ENCODE measurements at regions not wholly inside any gene's neighbourhood (a gene's known extent, or its start where the extent isn't known, plus 50 kb on each side); places are given as distances from the start of the nearest gene placed in this dataset.

GRCh38 chrX:110569506-110569905 is 210.9 kb downstream of the RTL9 start:
- TF ChIP-seq CTCF (conservative IDR thresholded peaks at IDR 0.05), result no peak
- H3K4me1 ChIP-seq (ENCODE audit: insufficient read depth, low read length), result no peaks in the 10 kb centered on the region
- 0 out of 7 replicates have a peak, but pooled peaks cover 0 to 4% (median 0%) of the 10 kb centered on the region in 3 experiments for H3K36me3 Mint-ChIP-seq (ENCODE audit: insufficient read depth in 1 of 3, low read depth in 3 of 3)
- no peak overlapping the region for H3K18ac ChIP-seq (ENCODE audit: insufficient read length, low read depth, low read length)
- H4K8ac ChIP-seq (replicated peaks; ENCODE audit: insufficient read length, low read depth, low read length), result no peak overlapping the region
- H2BK5ac ChIP-seq (ENCODE audit: insufficient read length, low read length), result no peak overlapping the region
- no peak overlapping the region for H4K5ac ChIP-seq (ENCODE audit: insufficient read length, low read depth, low read length)
- H3K56ac ChIP-seq (ENCODE audit: insufficient read length, low read depth, low read length), result no peak overlapping the region
- no peak overlapping the region for H2BK12ac ChIP-seq (ENCODE audit: insufficient read length, low read depth, low read length)
- WGBS (ENCODE audit: extremely low coverage, insufficient read length, low lambda C conversion rate), result no CpG with 5 or more reads among the region's 1 CpG
- no peak for DNase-seq
- no peak overlapping the region for H3K14ac ChIP-seq (ENCODE audit: insufficient read depth, low read length)
- H2AK5ac ChIP-seq (ENCODE audit: insufficient read length, low read length), result no peak overlapping the region
- H3K27me3 Mint-ChIP-seq (ENCODE audit: low read depth), result no peaks in the 10 kb centered on the region
- no peaks in the 10 kb centered on the region for H3K79me2 ChIP-seq (ENCODE audit: insufficient read depth, low read length)
- no peaks in the 10 kb centered on the region for H4K20me1 ChIP-seq (ENCODE audit: control insufficient read depth, insufficient read depth, insufficient read length)
- H3K23me2 ChIP-seq (ENCODE audit: insufficient read length, low read depth, low read length, poor library complexity, severe bottlenecking), result no peaks in the 10 kb centered on the region
- no peaks in the 10 kb centered on the region for H3K9me3 ChIP-seq (ENCODE audit: control insufficient read depth, low read depth, low read length)
- no peak overlapping the region for H3K23ac ChIP-seq (ENCODE audit: insufficient read length, low read depth, low read length)
- H2BK120ac ChIP-seq (ENCODE audit: low read depth, low read length, poor library complexity, severe bottlenecking), result no peak overlapping the region
- H3K27ac ChIP-seq (ENCODE audit: insufficient read length, low read depth, low read length), result no peak overlapping the region
- no peak overlapping the region for H3K4me3 Mint-ChIP-seq
- H3K27ac Mint-ChIP-seq, result no peak overlapping the region
- no peak overlapping the region for H4K91ac ChIP-seq (ENCODE audit: insufficient read length, low read depth, low read length)
- no peak overlapping the region for H3K4me2 ChIP-seq (ENCODE audit: insufficient read depth, insufficient read length, low read length)
- no peak overlapping the region for H3K4ac ChIP-seq (ENCODE audit: low read depth, low read length)
- no peak overlapping the region for H2BK15ac ChIP-seq (ENCODE audit: low read depth, low read length)
- peaks cover 4 to 6% of the 10 kb centered on the region in 2 experiments; a peak in 4 of 5 replicates for H3K9me3 Mint-ChIP-seq
- H3T11ph ChIP-seq (ENCODE audit: low read length), result no peak overlapping the region
- H3K4me1 Mint-ChIP-seq, result no peaks in the 10 kb centered on the region
- H3K9ac ChIP-seq (ENCODE audit: extremely low read depth, insufficient read length, low read length), result no peak overlapping the region
- H2BK20ac ChIP-seq (ENCODE audit: low read depth, low read length, poor library complexity, severe bottlenecking), result no peak overlapping the region
- H3K27me3 ChIP-seq (ENCODE audit: insufficient read depth, low read length), result no peaks in the 10 kb centered on the region
- H2AFZ ChIP-seq (ENCODE audit: low read length), result no peak overlapping the region
- H3K79me1 ChIP-seq (ENCODE audit: insufficient read depth, low read depth, low read length, poor library complexity, severe bottlenecking), result no peaks in the 10 kb centered on the region

Measured in H9 (cell line).